HUES6 (cell line): ENCODE measurements at regions not wholly inside any gene's neighbourhood (a gene's known extent, or its start where the extent isn't known, plus 50 kb on each side); places are given as distances from the start of the nearest gene placed in this dataset.

Source experiments
- H3K27ac ChIP-seq: 2 replicates; pipeline ENCODE4 v1.7.0; 2013; ENCODE audit warnings: low read depth, mild to moderate bottlenecking, low read length, inconsistent platforms
- H3K27me3 ChIP-seq: 2 replicates; pipeline ENCODE4 v1.6.1; 2013; ENCODE audit warnings: low read length; ENCODE audit not compliant: control insufficient read depth, insufficient read depth
- H3K36me3 ChIP-seq: 2 replicates; pipeline ENCODE4 v1.6.1; 2013; ENCODE audit warnings: low read length; ENCODE audit not compliant: control insufficient read depth, insufficient read depth
- H3K4me1 ChIP-seq: 2 replicates; pipeline ENCODE4 v1.6.1; 2013; ENCODE audit warnings: low read length; ENCODE audit not compliant: control insufficient read depth, insufficient read depth
- H3K4me3 ChIP-seq: 2 replicates; pipeline ENCODE4 v1.5.1; 2013; ENCODE audit warnings: low read depth, low read length
- H3K9ac ChIP-seq: one replicate; pipeline ENCODE4 v1.6.1; 2013; ENCODE audit warnings: mild to moderate bottlenecking, low read length
- H3K9me3 ChIP-seq: 2 replicates; pipeline ENCODE4 v1.6.1; 2013; ENCODE audit warnings: low read depth, low read length; ENCODE audit not compliant: control insufficient read depth, insufficient read depth

- H3K36me3 ChIP-seq: no peaks in the 10 kb centered on the region
- no peaks in the 10 kb centered on the region for H3K27me3 ChIP-seq
- H3K4me1 ChIP-seq: no peaks in the 10 kb centered on the region
- no peak overlapping the region for H3K9ac ChIP-seq
- no peak overlapping the region for H3K27ac ChIP-seq
- H3K4me3 ChIP-seq: no peak overlapping the region
- peaks cover 24% of the 10 kb centered on the region for H3K9me3 ChIP-seq
These were observed 130.6 kb downstream of the BRD1 start for GRCh38 chr22:49697047-49697446.

- Histone ChIP-seq H3K27ac (no peak overlapping the region), H3K27me3 (no peaks in the 10 kb centered on the region)
These were observed 133.0 kb downstream of the BRD1 start for GRCh38 chr22:49694462-49695260.

GRCh38 chr22:49693848-49694247 is 133.8 kb downstream of the BRD1 start:
- no peaks in the 10 kb centered on the region for H3K4me1 ChIP-seq
- no peak overlapping the region for H3K4me3 ChIP-seq
- H3K27me3 ChIP-seq: no peaks in the 10 kb centered on the region
- no peak overlapping the region for H3K27ac ChIP-seq
- H3K9ac ChIP-seq: no peak overlapping the region
- no peaks in the 10 kb centered on the region for H3K36me3 ChIP-seq
- peaks cover 31% of the 10 kb centered on the region for H3K9me3 ChIP-seq

More at GRCh38 chr22:49694462-49695260, 133.0 kb downstream of the BRD1 start:
- Histone ChIP-seq H3K4me1 (no peaks in the 10 kb centered on the region), H3K36me3 (no peaks in the 10 kb centered on the region), H3K9ac (no peak overlapping the region), H3K9me3 (peaks cover 31% of the 10 kb centered on the region), H3K4me3 (no peak overlapping the region)

- Histone ChIP-seq H3K4me1 (no peaks in the 10 kb centered on the region), H3K9ac (no peak overlapping the region), H3K27ac (no peak overlapping the region), H3K27me3 (no peaks in the 10 kb centered on the region), H3K9me3 (peaks cover 31% of the 10 kb centered on the region), H3K36me3 (no peaks in the 10 kb centered on the region), H3K4me3 (no peak overlapping the region)
These were observed 134.3 kb downstream of the BRD1 start for GRCh38 chr22:49693416-49693815.

GRCh38 chr22:49692499-49693225 is 135.0 kb downstream of the BRD1 start:
- no peak overlapping the region for H3K27ac ChIP-seq

GRCh38 chr22:49691256-49691655 is 136.4 kb downstream of the BRD1 start:
- no peaks in the 10 kb centered on the region for H3K36me3 ChIP-seq
- no peak overlapping the region for H3K27ac ChIP-seq
- H3K9ac ChIP-seq: no peak overlapping the region
- peaks cover 21% of the 10 kb centered on the region for H3K9me3 ChIP-seq
- H3K4me1 ChIP-seq: no peaks in the 10 kb centered on the region
- no peaks in the 10 kb centered on the region for H3K27me3 ChIP-seq
- H3K4me3 ChIP-seq: no peak overlapping the region

More at GRCh38 chr22:49692499-49693225, 135.0 kb downstream of the BRD1 start:
- H3K27me3 ChIP-seq: no peaks in the 10 kb centered on the region
- no peaks in the 10 kb centered on the region for H3K4me1 ChIP-seq
- no peaks in the 10 kb centered on the region for H3K36me3 ChIP-seq
- no peak overlapping the region for H3K4me3 ChIP-seq
- peaks cover 31% of the 10 kb centered on the region for H3K9me3 ChIP-seq
- no peak overlapping the region for H3K9ac ChIP-seq

GRCh38 chr22:49690454-49690853 is 137.2 kb downstream of the BRD1 start:
- no peak overlapping the region for H3K9ac ChIP-seq
- H3K27me3 ChIP-seq: no peaks in the 10 kb centered on the region
- H3K9me3 ChIP-seq: peaks cover 21% of the 10 kb centered on the region
- H3K4me1 ChIP-seq: no peaks in the 10 kb centered on the region
- H3K27ac ChIP-seq: no peak overlapping the region
- H3K4me3 ChIP-seq: no peak overlapping the region
- no peaks in the 10 kb centered on the region for H3K36me3 ChIP-seq

- H3K9ac ChIP-seq: no peak overlapping the region
- no peaks in the 10 kb centered on the region for H3K4me1 ChIP-seq
- H3K4me3 ChIP-seq: no peak overlapping the region
- no peaks in the 10 kb centered on the region for H3K27me3 ChIP-seq
- no peak overlapping the region for H3K27ac ChIP-seq
- peaks cover 21% of the 10 kb centered on the region for H3K9me3 ChIP-seq
- H3K36me3 ChIP-seq: no peaks in the 10 kb centered on the region
These were observed 137.8 kb downstream of the BRD1 start for GRCh38 chr22:49689858-49690257.

GRCh38 chr22:49689255-49689770 is 138.4 kb downstream of the BRD1 start:
- Histone ChIP-seq H3K9me3 (peaks cover 21% of the 10 kb centered on the region), H3K27me3 (no peaks in the 10 kb centered on the region), H3K27ac (no peak overlapping the region), H3K4me1 (no peaks in the 10 kb centered on the region), H3K36me3 (no peaks in the 10 kb centered on the region), H3K4me3 (no peak overlapping the region), H3K9ac (no peak overlapping the region)

- H3K9me3 ChIP-seq: peaks cover 21% of the 10 kb centered on the region
- no peaks in the 10 kb centered on the region for H3K4me1 ChIP-seq
- H3K27me3 ChIP-seq: no peaks in the 10 kb centered on the region
- no peak overlapping the region for H3K4me3 ChIP-seq
- no peak overlapping the region for H3K9ac ChIP-seq
- H3K27ac ChIP-seq: no peak overlapping the region
- no peaks in the 10 kb centered on the region for H3K36me3 ChIP-seq
These were observed 139.0 kb downstream of the BRD1 start for GRCh38 chr22:49688516-49689254.
